IMR-90 (cell line): ENCODE measurements at regions not wholly inside any gene's neighbourhood (a gene's known extent, or its start where the extent isn't known, plus 50 kb on each side); places are given as distances from the start of the nearest gene placed in this dataset.

Experiments
- ATAC-seq: fragments of 200-7000 bp; cut with Tn5 transposase; 2 replicates; pipeline ENCODE4 v1.9.1; 2020; ENCODE audit warnings: low read depth, mild to moderate bottlenecking, moderate library complexity
- BruUV-seq: library from RNA; stranded (reverse); fragments of 400-500 nt; replicated peaks from 2 replicates; lab custom pipeline; 2021; lab: Mats Ljungman, UMichigan
- CTCF ChIA-PET: fragments of 300-600 bp; formaldehyde crosslinking; extraction: SDS; loops from one replicate; lab custom pipeline; 2021; ENCODE audit warnings: antibody characterized with exemption; lab: Yijun Ruan, JAX
- POLR2A ChIA-PET: fragments of 300-600 bp; sonication (Branson Sonifier 250); formaldehyde crosslinking; loops from one replicate; lab custom pipeline; 2022; ENCODE audit warnings: antibody characterized with exemption; ENCODE audit not compliant: unreplicated experiment; lab: Charles Lee
- DNase-seq: peaks from one replicate; pipeline ENCODE4 v3.0.0; 2013
- H2AFZ ChIP-seq: replicated peaks from 2 replicates; pipeline ENCODE3; 2013; ENCODE audit warnings: low read length, mild to moderate bottlenecking; ENCODE audit not compliant: poor library complexity
- H2AK5ac ChIP-seq: 2 replicates; pipeline ENCODE4 v1.6.1; 2013; ENCODE audit warnings: low read depth, low read length, inconsistent platforms
- H2AK9ac ChIP-seq: replicated peaks from 2 replicates; pipeline ENCODE3; 2013; ENCODE audit warnings: mild to moderate bottlenecking, low read depth, low read length, moderate library complexity; ENCODE audit not compliant: poor library complexity
- H2BK120ac ChIP-seq: 2 replicates; pipeline ENCODE4 v1.6.1; 2013; ENCODE audit warnings: low read depth, low read length, inconsistent platforms
- H2BK15ac ChIP-seq: 3 replicates; pipeline ENCODE4 v1.6.1; 2013; ENCODE audit warnings: low read depth, low read length, inconsistent platforms
- H2BK20ac ChIP-seq: 2 replicates; pipeline ENCODE4 v1.6.1; 2013; ENCODE audit warnings: low read depth, mild to moderate bottlenecking, inconsistent platforms, low read length, moderate library complexity
- H2BK5ac ChIP-seq: 2 replicates; pipeline ENCODE4 v1.6.1; 2013; ENCODE audit warnings: mild to moderate bottlenecking, low read depth, low read length, inconsistent platforms; ENCODE audit not compliant: poor library complexity, severe bottlenecking
- H3K14ac ChIP-seq: replicated peaks from 2 replicates; pipeline ENCODE4 v1.6.1; 2013; ENCODE audit warnings: low read depth, low read length, inconsistent platforms
- H3K18ac ChIP-seq: 2 replicates; pipeline ENCODE4 v1.6.1; 2013; ENCODE audit warnings: low read depth, low read length, control low read depth
- H3K23ac ChIP-seq: 2 replicates; pipeline ENCODE4 v1.6.1; 2013; ENCODE audit warnings: low read depth, low read length, inconsistent platforms
- H3K27ac ChIP-seq: 2 replicates; pipeline ENCODE4 v1.5.1; 2013; ENCODE audit warnings: mild to moderate bottlenecking, control low read depth, low read length; ENCODE audit not compliant: insufficient read depth
- H3K27me3 ChIP-seq: 2 replicates; pipeline ENCODE4 v1.6.1; 2013; ENCODE audit warnings: low read length; ENCODE audit not compliant: control insufficient read depth, insufficient read depth
- H3K36me3 ChIP-seq: 2 replicates; pipeline ENCODE4 v1.6.1; 2013; ENCODE audit warnings: low read length, mixed read lengths; ENCODE audit not compliant: control insufficient read depth, insufficient read depth
- H3K4ac ChIP-seq: 2 replicates; pipeline ENCODE4 v1.6.1; 2013; ENCODE audit warnings: low read depth, low read length, inconsistent platforms
- H3K4me1 ChIP-seq: 2 replicates; pipeline ENCODE4 v1.6.1; 2013; ENCODE audit warnings: low read length, mixed read lengths; ENCODE audit not compliant: control insufficient read depth, insufficient read depth
- H3K4me2 ChIP-seq: 2 replicates; pipeline ENCODE4 v1.6.1; 2013; ENCODE audit warnings: low read depth, mild to moderate bottlenecking, control low read depth, low read length, moderate library complexity
- H3K4me3 ChIP-seq: 2 replicates; pipeline ENCODE4 v1.5.1; 2013; ENCODE audit warnings: low read depth, mild to moderate bottlenecking, control low read depth, low read length, moderate library complexity; ENCODE audit not compliant: insufficient read depth
- H3K56ac ChIP-seq: 2 replicates; pipeline ENCODE4 v1.6.1; 2013; ENCODE audit warnings: low read length, inconsistent platforms; ENCODE audit not compliant: insufficient read depth; ENCODE audit errors: extremely low read depth
- H3K79me1 ChIP-seq, 2 experiments: 2 replicates each; pipeline ENCODE4 v1.6.1; 2013; ENCODE audit warnings: low read length in 2 of 2, inconsistent platforms in 1 of 2, low read depth in 1 of 2
- H3K9ac ChIP-seq: 2 replicates; pipeline ENCODE4 v1.6.1; 2013; ENCODE audit warnings: low read depth, low read length, control low read depth
- H3K9me1 ChIP-seq: 2 replicates; pipeline ENCODE4 v1.6.1; 2013; ENCODE audit warnings: low read length, inconsistent platforms; ENCODE audit not compliant: insufficient read depth
- H3K9me3 ChIP-seq: 2 replicates; pipeline ENCODE4 v1.6.1; 2013; ENCODE audit warnings: low read length; ENCODE audit not compliant: control insufficient read depth, insufficient read depth
- H4K20me1 ChIP-seq: 2 replicates; pipeline ENCODE4 v1.6.1; 2013; ENCODE audit warnings: low read length, inconsistent platforms; ENCODE audit not compliant: insufficient read depth
- H4K5ac ChIP-seq: 2 replicates; pipeline ENCODE4 v1.6.1; 2013; ENCODE audit warnings: mild to moderate bottlenecking, low read depth, low read length, control low read depth
- H4K8ac ChIP-seq, 2 experiments: 2 replicates each; pipeline ENCODE4 v1.6.1; 2013; ENCODE audit warnings: low read depth in 2 of 2, low read length in 2 of 2, control low read depth in 1 of 2, inconsistent platforms in 1 of 2
- H4K91ac ChIP-seq: 2 replicates; pipeline ENCODE4 v1.6.1; 2013; ENCODE audit warnings: low read depth, low read length, inconsistent platforms; ENCODE audit not compliant: insufficient read depth
- CEBPB ChIP-seq: IDR thresholded peaks from 2 replicates; pipeline ENCODE4 v1.6.1; 2012; ENCODE audit warnings: low read depth, low read length, improper control_type of control experiment
- MAFK ChIP-seq: IDR thresholded peaks from 2 replicates; pipeline ENCODE4 v1.6.1; 2012; ENCODE audit warnings: low read depth, low read length, improper control_type of control experiment
- MAZ ChIP-seq: IDR thresholded peaks from 2 replicates; pipeline ENCODE4 v1.6.1; 2012; ENCODE audit warnings: low read depth, mild to moderate bottlenecking, low read length, improper control_type of control experiment, moderate library complexity, borderline replicate concordance
- NFE2L2 ChIP-seq: fragments of 150-350 bp; IDR thresholded peaks from 2 replicates; pipeline ENCODE4 v1.6.1; 2016; ENCODE audit warnings: low read depth, mild to moderate bottlenecking, low read length
- POLR2A ChIP-seq: IDR thresholded peaks from 2 replicates; pipeline ENCODE4 v1.6.1; 2012; ENCODE audit warnings: mild to moderate bottlenecking, low read depth, low read length
- RAD21 ChIP-seq: IDR thresholded peaks from 2 replicates; pipeline ENCODE4 v1.6.1; 2012; ENCODE audit warnings: low read length, improper control_type of control experiment
- SMC3 ChIP-seq: fragments of 150-350 bp; IDR thresholded peaks from 2 replicates; pipeline ENCODE4 v1.6.1; 2016; ENCODE audit warnings: low read depth, mild to moderate bottlenecking, antibody characterized with exemption, low read length, moderate library complexity
- WGBS, 2 experiments: methylation state at CpG; one replicate each; pipeline versions ENCODE4 v1.1.5 to v1.1.7; 2013; ENCODE audit warnings: missing lambda C conversion rate in 2 of 2; ENCODE audit not compliant: insufficient read length in 1 of 2; ENCODE audit errors: extremely low coverage in 2 of 2; 5-methylcytosine and 5-hydroxymethylcytosine counted together
- dilution Hi-C: fragments of 300-500 bp; cut with HindIII; formaldehyde crosslinking; loops from one replicate; pipeline ENCODE4 v1.14.3; 2018; ENCODE audit warnings: low sequenced_read_pairs; ENCODE audit not compliant: unreplicated experiment
- in situ Hi-C: fragments of 300-500 bp; cut with MboI; formaldehyde crosslinking; loops from 3 replicates; pipeline ENCODE4 v1.14.3; 2019; ENCODE audit warnings: low sequenced_read_pairs, inconsistent platforms, mixed read lengths
- intact Hi-C: fragments of 100-400 bp; cut with micrococcal nuclease; formaldehyde crosslinking; loops from 2 replicates; pipeline ENCODE4 v1.10.0; 2022
- TF ChIP-seq, protein P1 (sequence below): fragments of 150-350 bp; IDR thresholded peaks from 2 replicates; pipeline ENCODE4 v1.6.1; 2016; ENCODE audit warnings: low read depth, mild to moderate bottlenecking, low read length, moderate library complexity, borderline replicate concordance

DNA sequence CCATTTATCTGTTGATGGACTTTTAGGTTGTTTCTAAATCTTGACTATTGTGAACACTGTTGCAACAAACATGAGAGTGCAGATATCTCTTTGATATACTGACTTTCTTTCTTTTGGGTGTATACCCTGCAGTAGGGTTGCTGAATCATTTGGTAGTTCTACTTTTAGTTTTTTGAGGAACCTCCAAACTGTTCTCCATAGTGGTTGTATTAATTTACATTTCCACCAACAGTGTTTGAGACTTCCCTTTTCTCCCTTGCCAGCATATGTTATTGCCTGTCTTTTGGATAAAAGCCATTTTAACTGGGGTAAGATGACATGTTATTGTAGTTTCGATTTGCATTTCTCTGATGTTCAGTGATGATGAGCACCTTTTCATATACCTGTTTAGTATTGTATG, 330.0 kb downstream of the DDX10 start:
- H4K91ac ChIP-seq, result no peak overlapping the region
- no peak overlapping the region for H4K8ac ChIP-seq
- dilution Hi-C loops (no loop called here), intact Hi-C loops (no loop called here), in situ Hi-C loops (no loop called here)
- no peak for DNase-seq
- no peak overlapping the region for H2AK5ac ChIP-seq
- no peaks in the 10 kb centered on the region for H3K9me1 ChIP-seq
- no peak overlapping the region for H3K9ac ChIP-seq
- H3K4me2 ChIP-seq, result no peak overlapping the region
- CTCF ChIA-PET, result no interaction called here
- H4K20me1 ChIP-seq, result no peaks in the 10 kb centered on the region
- no peak overlapping the region for H2BK5ac ChIP-seq
- no peak overlapping the region for H3K4me3 ChIP-seq
- H3K27me3 ChIP-seq, result no peaks in the 10 kb centered on the region
- TF ChIP-seq, protein P1, sequence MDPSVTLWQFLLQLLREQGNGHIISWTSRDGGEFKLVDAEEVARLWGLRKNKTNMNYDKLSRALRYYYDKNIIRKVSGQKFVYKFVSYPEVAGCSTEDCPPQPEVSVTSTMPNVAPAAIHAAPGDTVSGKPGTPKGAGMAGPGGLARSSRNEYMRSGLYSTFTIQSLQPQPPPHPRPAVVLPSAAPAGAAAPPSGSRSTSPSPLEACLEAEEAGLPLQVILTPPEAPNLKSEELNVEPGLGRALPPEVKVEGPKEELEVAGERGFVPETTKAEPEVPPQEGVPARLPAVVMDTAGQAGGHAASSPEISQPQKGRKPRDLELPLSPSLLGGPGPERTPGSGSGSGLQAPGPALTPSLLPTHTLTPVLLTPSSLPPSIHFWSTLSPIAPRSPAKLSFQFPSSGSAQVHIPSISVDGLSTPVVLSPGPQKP, result no peak
- TF ChIP-seq CEBPB, result no peak
- no peak for TF ChIP-seq SMC3
- no peak for TF ChIP-seq POLR2A
- TF ChIP-seq NFE2L2, result no peak
- no peak for TF ChIP-seq RAD21
- no peak for TF ChIP-seq MAFK
- no peak for TF ChIP-seq MAZ
- no peak overlapping the region for H3K23ac ChIP-seq
- H3K9me3 ChIP-seq, result peaks cover 3% of the 10 kb centered on the region; the same call in 1 of the 2 replicates
- H2BK20ac ChIP-seq, result no peak overlapping the region
- no peak overlapping the region for H2BK15ac ChIP-seq
- no peak overlapping the region for H2AK9ac ChIP-seq
- no peak overlapping the region for H3K56ac ChIP-seq
- H2BK120ac ChIP-seq, result no peak overlapping the region
- no peak overlapping the region for H3K4ac ChIP-seq
- H3K4me1 ChIP-seq, result no peaks in the 10 kb centered on the region
- no TSS peak for BruUV-seq
- no peak overlapping the region for H4K5ac ChIP-seq
- H3K79me1 ChIP-seq, result no peaks in the 10 kb centered on the region
- H2AFZ ChIP-seq, result no peak overlapping the region
- no peak overlapping the region for H3K27ac ChIP-seq
- ATAC-seq, result no peak
- POLR2A ChIA-PET, result no interaction called here
- no peaks in the 10 kb centered on the region for H3K36me3 ChIP-seq
- no peak overlapping the region for H3K18ac ChIP-seq
- WGBS, 2 experiments, result no CpG with 5 or more reads among the region's 1 CpG
- no peak overlapping the region for H3K14ac ChIP-seq
